ENCODE measurements at regions not wholly inside any gene's neighbourhood (a gene's known extent, or its start where the extent isn't known, plus 50 kb on each side); places are given as distances from the start of the nearest gene placed in this dataset.

DNA sequence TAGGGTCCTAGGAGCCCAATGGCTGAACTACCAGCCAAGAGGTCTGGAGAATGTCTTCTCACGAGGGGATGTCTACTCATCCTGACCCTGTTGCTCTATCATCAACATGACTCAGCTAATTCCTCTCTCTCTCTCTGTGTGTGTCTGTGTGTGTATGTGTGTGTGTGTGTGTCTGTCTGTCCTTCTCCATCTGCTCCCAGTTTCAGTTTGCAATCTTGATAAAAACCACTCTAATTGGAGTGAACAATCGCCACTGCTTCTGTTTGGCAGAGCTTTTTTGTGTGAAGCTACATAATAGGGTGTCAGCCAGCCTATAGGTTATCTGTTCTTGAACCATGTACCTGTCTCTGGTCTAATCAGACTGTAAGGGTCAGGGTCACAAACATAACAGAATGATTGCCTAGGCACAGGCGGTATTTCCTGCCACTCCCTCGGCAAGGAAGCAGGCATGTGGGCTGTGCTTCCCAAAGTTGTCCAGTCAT, 219.8 kb downstream of the SH3BP4 start:
- TF ChIP-seq, protein P1, sequence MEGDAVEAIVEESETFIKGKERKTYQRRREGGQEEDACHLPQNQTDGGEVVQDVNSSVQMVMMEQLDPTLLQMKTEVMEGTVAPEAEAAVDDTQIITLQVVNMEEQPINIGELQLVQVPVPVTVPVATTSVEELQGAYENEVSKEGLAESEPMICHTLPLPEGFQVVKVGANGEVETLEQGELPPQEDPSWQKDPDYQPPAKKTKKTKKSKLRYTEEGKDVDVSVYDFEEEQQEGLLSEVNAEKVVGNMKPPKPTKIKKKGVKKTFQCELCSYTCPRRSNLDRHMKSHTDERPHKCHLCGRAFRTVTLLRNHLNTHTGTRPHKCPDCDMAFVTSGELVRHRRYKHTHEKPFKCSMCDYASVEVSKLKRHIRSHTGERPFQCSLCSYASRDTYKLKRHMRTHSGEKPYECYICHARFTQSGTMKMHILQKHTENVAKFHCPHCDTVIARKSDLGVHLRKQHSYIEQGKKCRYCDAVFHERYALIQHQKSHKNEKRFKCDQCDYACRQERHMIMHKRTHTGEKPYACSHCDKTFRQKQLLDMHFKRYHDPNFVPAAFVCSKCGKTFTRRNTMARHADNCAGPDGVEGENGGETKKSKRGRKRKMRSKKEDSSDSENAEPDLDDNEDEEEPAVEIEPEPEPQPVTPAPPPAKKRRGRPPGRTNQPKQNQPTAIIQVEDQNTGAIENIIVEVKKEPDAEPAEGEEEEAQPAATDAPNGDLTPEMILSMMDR (IDR thresholded peaks at IDR 0.05) = no peak
- TF ChIP-seq POLR2A (IDR thresholded peaks at IDR 0.05) = no peak

Data from breast epithelium (tissue), 3 donors.